SK-N-SH treated with all-trans-retinoic acid at 6 μM for 48 hours (cell line): ENCODE measurements at regions not wholly inside any gene's neighbourhood (a gene's known extent, or its start where the extent isn't known, plus 50 kb on each side); places are given as distances from the start of the nearest gene placed in this dataset.

Experiments used
- CREB5 ChIP-seq: fragments of 250-450 bp; sonication (Bioruptor Pico); IDR thresholded peaks from 2 replicates; pipeline ENCODE4 v1.5.1; 2020; ENCODE audit warnings: low read depth, mild to moderate bottlenecking, moderate library complexity
- GLIS3 ChIP-seq: fragments of 250-450 bp; sonication (Bioruptor Pico); IDR thresholded peaks from 2 replicates; pipeline ENCODE4 v1.5.0; 2020; ENCODE audit warnings: mild to moderate bottlenecking, moderate library complexity
- POU6F1 ChIP-seq: fragments of 250-450 bp; sonication (Bioruptor Pico); IDR thresholded peaks from 2 replicates; pipeline ENCODE4 v1.8.0; 2021; ENCODE audit warnings: low read depth, mild to moderate bottlenecking, moderate library complexity, borderline replicate concordance
- RARB ChIP-seq: fragments of 250-450 bp; sonication (Bioruptor Pico); IDR thresholded peaks from 2 replicates; pipeline ENCODE4 v1.8.0; 2021; ENCODE audit warnings: mild to moderate bottlenecking, moderate library complexity
- ZC3H10 ChIP-seq: fragments of 250-450 bp; sonication (Bioruptor Pico); IDR thresholded peaks from 2 replicates; pipeline ENCODE4 v1.5.1; 2021; ENCODE audit warnings: mild to moderate bottlenecking, moderate library complexity
- ZFP30 ChIP-seq: fragments of 450-650 bp; formaldehyde crosslinking; IDR thresholded peaks from 2 replicates; pipeline ENCODE4 v1.5.0; 2022; ENCODE audit warnings: mild to moderate bottlenecking, moderate library complexity
- ZNF565 ChIP-seq: fragments of 450-650 bp; formaldehyde crosslinking; conservative IDR thresholded peaks from 2 replicates; pipeline ENCODE4 v1.5.0; 2020; ENCODE audit warnings: low read depth, mild to moderate bottlenecking, moderate library complexity
- TF ChIP-seq, protein P1 (sequence below): fragments of 250-450 bp; sonication (Bioruptor Pico); IDR thresholded peaks from 2 replicates; pipeline ENCODE4 v1.5.0; 2020; ENCODE audit warnings: mild to moderate bottlenecking, moderate library complexity
- TF ChIP-seq, protein P2 (sequence below): fragments of 250-450 bp; sonication (Bioruptor Pico); IDR thresholded peaks from 2 replicates; pipeline ENCODE4 v1.8.0; 2020; ENCODE audit warnings: mild to moderate bottlenecking, moderate library complexity, borderline replicate concordance

GRCh38 chr12:42859612-42860011, 270.1 kb upstream of the PRICKLE1 start:
- TF ChIP-seq ZNF565: no peak
- TF ChIP-seq GLIS3: no peak
- no peak for TF ChIP-seq CREB5 (CRISPR knock-in tag)
- TF ChIP-seq, protein P1, sequence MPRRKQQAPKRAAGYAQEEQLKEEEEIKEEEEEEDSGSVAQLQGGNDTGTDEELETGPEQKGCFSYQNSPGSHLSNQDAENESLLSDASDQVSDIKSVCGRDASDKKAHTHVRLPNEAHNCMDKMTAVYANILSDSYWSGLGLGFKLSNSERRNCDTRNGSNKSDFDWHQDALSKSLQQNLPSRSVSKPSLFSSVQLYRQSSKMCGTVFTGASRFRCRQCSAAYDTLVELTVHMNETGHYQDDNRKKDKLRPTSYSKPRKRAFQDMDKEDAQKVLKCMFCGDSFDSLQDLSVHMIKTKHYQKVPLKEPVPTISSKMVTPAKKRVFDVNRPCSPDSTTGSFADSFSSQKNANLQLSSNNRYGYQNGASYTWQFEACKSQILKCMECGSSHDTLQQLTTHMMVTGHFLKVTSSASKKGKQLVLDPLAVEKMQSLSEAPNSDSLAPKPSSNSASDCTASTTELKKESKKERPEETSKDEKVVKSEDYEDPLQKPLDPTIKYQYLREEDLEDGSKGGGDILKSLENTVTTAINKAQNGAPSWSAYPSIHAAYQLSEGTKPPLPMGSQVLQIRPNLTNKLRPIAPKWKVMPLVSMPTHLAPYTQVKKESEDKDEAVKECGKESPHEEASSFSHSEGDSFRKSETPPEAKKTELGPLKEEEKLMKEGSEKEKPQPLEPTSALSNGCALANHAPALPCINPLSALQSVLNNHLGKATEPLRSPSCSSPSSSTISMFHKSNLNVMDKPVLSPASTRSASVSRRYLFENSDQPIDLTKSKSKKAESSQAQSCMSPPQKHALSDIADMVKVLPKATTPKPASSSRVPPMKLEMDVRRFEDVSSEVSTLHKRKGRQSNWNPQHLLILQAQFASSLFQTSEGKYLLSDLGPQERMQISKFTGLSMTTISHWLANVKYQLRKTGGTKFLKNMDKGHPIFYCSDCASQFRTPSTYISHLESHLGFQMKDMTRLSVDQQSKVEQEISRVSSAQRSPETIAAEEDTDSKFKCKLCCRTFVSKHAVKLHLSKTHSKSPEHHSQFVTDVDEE (CRISPR knock-in tag): no peak
- no peak for TF ChIP-seq POU6F1 (CRISPR knock-in tag)
- TF ChIP-seq ZC3H10 (CRISPR knock-in tag): no peak
- TF ChIP-seq ZFP30 (CRISPR knock-in tag): no peak
- TF ChIP-seq, protein P2, sequence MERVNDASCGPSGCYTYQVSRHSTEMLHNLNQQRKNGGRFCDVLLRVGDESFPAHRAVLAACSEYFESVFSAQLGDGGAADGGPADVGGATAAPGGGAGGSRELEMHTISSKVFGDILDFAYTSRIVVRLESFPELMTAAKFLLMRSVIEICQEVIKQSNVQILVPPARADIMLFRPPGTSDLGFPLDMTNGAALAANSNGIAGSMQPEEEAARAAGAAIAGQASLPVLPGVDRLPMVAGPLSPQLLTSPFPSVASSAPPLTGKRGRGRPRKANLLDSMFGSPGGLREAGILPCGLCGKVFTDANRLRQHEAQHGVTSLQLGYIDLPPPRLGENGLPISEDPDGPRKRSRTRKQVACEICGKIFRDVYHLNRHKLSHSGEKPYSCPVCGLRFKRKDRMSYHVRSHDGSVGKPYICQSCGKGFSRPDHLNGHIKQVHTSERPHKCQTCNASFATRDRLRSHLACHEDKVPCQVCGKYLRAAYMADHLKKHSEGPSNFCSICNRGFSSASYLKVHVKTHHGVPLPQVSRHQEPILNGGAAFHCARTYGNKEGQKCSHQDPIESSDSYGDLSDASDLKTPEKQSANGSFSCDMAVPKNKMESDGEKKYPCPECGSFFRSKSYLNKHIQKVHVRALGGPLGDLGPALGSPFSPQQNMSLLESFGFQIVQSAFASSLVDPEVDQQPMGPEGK: no peak
- TF ChIP-seq RARB (CRISPR knock-in tag): no peak
